Fibroblast of mammary gland (primary cell): ENCODE measurements at regions not wholly inside any gene's neighbourhood (a gene's known extent, or its start where the extent isn't known, plus 50 kb on each side); places are given as distances from the start of the nearest gene placed in this dataset.

Experiments
- DNase-seq: peaks from one replicate; pipeline ENCODE4 v3.0.0-alpha.2; 2010; ENCODE audit warnings: low read depth
- H3K4me3 ChIP-seq: 2 replicates; pipeline ENCODE4 v1.5.1; 2011; ENCODE audit warnings: low read depth, mild to moderate bottlenecking, low read length, moderate library complexity; ENCODE audit not compliant: control insufficient read depth
- TF ChIP-seq, protein P1 (sequence below): conservative IDR thresholded peaks from 2 replicates; pipeline ENCODE4 v1.5.1; 2011; ENCODE audit warnings: low read depth, low read length, inconsistent platforms; ENCODE audit not compliant: control insufficient read depth, insufficient read depth

DNA sequence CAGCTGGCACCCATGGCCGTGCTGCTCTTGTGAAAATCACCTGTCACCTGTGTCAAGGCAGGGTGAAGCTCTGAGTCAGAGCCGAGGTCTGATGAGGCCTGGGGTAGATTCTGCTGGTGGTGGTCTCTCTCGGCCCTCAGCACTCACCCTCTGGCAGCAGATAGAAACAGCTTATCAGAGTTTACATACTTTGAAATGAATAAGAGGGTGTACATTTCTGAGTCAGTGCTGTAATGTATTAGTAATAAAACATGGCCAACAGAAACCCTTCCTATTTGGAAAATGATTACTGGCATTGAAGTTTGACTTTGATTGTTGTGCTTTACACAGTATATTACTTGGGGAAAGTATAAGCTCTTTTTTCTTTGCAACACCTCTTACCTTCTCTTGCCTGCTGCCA lies 228.8 kb downstream of the SNX10 start:
- no peak overlapping the region for H3K4me3 ChIP-seq
- no peak for DNase-seq
- TF ChIP-seq, protein P1, sequence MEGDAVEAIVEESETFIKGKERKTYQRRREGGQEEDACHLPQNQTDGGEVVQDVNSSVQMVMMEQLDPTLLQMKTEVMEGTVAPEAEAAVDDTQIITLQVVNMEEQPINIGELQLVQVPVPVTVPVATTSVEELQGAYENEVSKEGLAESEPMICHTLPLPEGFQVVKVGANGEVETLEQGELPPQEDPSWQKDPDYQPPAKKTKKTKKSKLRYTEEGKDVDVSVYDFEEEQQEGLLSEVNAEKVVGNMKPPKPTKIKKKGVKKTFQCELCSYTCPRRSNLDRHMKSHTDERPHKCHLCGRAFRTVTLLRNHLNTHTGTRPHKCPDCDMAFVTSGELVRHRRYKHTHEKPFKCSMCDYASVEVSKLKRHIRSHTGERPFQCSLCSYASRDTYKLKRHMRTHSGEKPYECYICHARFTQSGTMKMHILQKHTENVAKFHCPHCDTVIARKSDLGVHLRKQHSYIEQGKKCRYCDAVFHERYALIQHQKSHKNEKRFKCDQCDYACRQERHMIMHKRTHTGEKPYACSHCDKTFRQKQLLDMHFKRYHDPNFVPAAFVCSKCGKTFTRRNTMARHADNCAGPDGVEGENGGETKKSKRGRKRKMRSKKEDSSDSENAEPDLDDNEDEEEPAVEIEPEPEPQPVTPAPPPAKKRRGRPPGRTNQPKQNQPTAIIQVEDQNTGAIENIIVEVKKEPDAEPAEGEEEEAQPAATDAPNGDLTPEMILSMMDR = no peak

DNA sequence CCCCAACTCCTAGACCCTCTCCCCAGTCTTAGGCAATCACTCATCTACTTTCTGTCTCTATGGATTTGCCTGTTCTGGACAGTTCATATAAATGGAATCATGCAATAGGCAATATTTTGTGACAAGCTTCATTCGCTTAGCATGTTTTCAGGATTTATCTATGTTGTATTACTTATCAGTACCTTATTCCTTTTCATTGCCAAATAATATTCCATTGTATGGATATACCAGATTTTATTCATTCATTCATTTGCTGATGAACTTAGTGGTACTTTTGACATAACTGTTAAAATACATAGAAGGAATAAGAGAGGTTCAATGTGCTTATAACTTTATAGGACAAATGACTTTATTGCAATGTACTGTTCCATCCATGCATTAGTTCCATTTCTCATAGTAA lies 231.0 kb downstream of the SNX10 start:
- H3K4me3 ChIP-seq = no peak overlapping the region
- no peak for DNase-seq
- TF ChIP-seq, protein P1 = no peak

DNA sequence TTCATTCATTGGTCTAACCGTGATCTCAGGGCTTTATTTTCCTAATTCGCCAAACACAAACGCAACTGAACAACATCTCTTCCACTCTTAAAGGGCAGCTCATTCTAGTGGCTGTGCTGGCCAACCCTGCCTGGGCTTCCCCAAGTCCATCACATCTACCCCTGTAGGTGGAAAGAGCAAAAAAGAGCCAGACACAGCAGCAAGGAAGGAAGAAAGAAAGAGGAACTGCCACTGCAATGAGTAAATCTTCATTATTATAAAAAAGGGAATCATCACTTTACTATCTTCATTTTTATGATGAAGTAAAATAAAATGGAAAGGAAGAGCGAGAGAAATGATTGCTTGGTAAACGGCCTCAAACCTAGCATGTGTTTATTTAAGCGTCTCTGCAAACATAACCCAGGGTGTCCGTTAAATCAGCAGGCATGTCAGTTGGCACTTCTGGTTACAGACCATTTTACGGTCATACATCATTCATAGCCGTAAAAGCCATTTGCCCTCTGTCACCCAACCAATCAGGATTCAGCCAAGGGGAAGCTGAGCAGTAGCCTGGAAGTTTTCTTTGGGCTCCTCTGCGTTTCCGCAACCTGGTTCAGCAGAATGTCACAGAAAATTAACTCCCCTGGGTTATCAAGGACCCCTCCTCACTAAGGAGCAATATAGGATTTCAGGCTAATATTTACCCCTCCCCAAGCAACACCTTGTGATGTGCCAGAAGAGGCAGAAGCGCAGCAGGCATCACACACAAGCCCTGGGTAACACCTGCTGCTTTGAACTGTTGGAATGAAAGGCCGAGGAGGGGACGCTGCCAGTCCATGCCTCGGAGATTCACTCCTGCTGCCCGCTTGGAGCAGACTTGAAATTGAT lies 234.0 kb downstream of the SNX10 start:
- H3K4me3 ChIP-seq = no peak overlapping the region
- TF ChIP-seq, protein P1 = no peak
- no peak for DNase-seq

DNA sequence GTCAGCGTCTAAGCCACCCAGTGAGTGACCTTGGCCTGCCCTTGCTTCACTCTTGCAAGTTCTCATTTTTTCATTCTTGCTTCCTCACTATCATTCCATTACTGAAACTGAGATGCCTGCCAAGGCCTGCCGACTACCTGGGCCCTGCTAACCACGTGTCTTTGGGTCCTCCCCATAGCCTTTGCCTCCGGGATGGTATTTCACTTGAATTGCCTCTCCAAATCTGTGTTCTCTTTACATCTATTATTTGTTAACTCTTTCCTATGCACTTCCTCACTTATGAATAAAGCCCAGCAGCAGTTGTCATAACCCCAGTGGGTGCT lies 234.6 kb downstream of the SNX10 start:
- TF ChIP-seq, protein P1 = no peak
- no peak overlapping the region for H3K4me3 ChIP-seq
- DNase-seq = no peak

DNA sequence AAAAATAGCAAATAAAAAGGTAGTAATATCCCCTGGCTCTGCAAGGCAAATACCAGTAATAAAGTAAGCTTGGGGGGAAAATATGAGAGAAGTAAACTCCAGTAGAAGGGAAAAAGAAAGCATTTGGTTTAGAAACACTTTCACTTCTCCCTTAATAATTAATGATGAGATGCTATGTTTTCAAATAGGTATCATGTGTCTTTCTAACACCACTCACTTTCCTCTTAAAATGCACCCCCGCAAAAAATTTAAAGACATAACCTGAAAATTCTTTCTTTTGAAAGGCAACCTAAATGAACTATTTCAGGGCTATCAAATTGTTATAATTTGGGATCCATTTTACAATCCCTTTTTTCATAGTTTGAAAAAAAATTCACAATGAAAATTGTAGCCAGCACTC lies 240.3 kb downstream of the SNX10 start:
- no peak overlapping the region for H3K4me3 ChIP-seq
- TF ChIP-seq, protein P1 = no peak
- no peak for DNase-seq

DNA sequence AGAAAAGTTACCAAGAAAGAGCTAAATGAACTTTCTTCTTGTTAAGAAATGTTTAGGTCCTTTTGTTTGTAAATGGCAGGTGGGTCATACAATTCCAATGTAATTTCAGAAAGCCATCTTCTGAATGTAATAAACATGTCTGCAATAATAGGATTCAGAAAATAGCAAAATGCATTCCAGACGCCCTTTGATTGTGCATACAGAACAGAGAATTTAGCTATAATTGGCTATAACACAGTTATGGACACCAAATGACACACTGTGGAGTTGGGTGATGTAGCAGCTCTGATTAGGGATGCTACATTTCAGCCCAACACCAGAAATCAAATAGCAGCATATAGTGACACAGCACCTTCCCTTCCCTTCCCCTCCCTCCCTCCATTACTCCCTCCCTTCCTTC lies 240.8 kb downstream of the SNX10 start:
- TF ChIP-seq, protein P1 = no peak
- no peak for DNase-seq
- H3K4me3 ChIP-seq = no peak overlapping the region
